ENCODE measurements at regions not wholly inside any gene's neighbourhood (a gene's known extent, or its start where the extent isn't known, plus 50 kb on each side); places are given as distances from the start of the nearest gene placed in this dataset.

DNA sequence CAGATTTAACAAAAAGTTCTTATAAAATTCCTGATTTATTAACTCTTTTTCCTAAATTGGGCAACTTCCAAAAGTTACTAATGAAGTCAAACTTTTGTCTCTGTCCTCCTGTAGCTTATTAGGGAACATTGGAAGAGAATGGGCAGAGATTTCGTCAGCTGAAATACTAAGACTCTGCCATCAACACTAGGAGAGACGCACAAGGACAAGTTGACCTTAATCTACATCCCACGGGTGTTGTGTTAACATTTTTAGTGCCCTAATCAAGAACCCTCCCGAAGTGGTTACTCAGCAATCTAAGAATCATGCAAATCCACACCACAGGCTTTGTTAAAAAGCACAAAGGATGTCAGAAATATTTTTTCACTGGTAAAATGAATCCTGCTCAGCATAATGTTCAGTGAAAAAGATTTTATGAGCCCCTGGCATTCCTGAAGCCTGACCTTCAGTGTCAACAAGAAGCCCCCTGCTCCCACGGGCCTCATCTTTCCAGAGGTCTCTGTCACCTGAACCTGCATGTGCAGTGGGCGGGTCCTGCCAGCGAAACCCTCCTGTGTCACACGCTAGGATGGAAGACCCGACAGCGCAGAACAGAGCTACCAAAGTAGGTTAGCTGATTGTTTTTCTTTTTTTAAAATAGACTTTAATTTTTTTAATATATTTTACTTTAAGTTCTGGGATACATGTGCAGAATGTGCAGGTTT lies 70.6 kb upstream of the AKR1E2 start:
- no peak for DNase-seq
- CTCF ChIA-PET, result no interaction called here
- Mint-ChIP-seq H3K27ac (no peak overlapping the region), H3K9me3 (no peaks in the 10 kb centered on the region), H3K36me3 (ENCODE audit: low read depth) (no peaks in the 10 kb centered on the region), H3K4me3 (no peak overlapping the region), H3K27me3 (ENCODE audit: low read depth) (peaks cover 27% of the 10 kb centered on the region), H3K4me1 (ENCODE audit: low read depth) (no peaks in the 10 kb centered on the region)
- intact Hi-C loops (cut with micrococcal nuclease), result no loop called here

- H3K27me3 Mint-ChIP-seq (ENCODE audit: low read depth), result peaks cover 34% of the 10 kb centered on the region
- no peaks in the 10 kb centered on the region for H3K4me1 Mint-ChIP-seq (ENCODE audit: low read depth)
- H3K9me3 Mint-ChIP-seq, result no peaks in the 10 kb centered on the region
- no peaks in the 10 kb centered on the region for H3K36me3 Mint-ChIP-seq (ENCODE audit: low read depth)
- H3K4me3 Mint-ChIP-seq, result no peak overlapping the region
- no peak overlapping the region for H3K27ac Mint-ChIP-seq
- DNase-seq, result no peak
- CTCF ChIA-PET, result no interaction called here
- intact Hi-C loops (cut with micrococcal nuclease), result no loop called here
Measured at GRCh38 chr10:4754143-4754542, 71.9 kb upstream of the AKR1E2 start.

- H3K4me3 Mint-ChIP-seq, result no peak overlapping the region
- H3K27me3 Mint-ChIP-seq (ENCODE audit: low read depth), result peaks cover 33% of the 10 kb centered on the region
- no peaks in the 10 kb centered on the region for H3K36me3 Mint-ChIP-seq (ENCODE audit: low read depth)
- intact Hi-C loops (cut with micrococcal nuclease), result no loop called here
- CTCF ChIA-PET, result interaction anchor here (1.5 kb wide), 1 partner anchor 94 kb away, joined by 3 read pairs; no protein-coding TSS in a partner anchor
- no peaks in the 10 kb centered on the region for H3K4me1 Mint-ChIP-seq (ENCODE audit: low read depth)
- DNase-seq, result no peak
- no peak overlapping the region for H3K27ac Mint-ChIP-seq
- H3K9me3 Mint-ChIP-seq, result no peaks in the 10 kb centered on the region
Measured at GRCh38 chr10:4751211-4751610, 74.8 kb upstream of the AKR1E2 start.

- CTCF ChIA-PET, result no interaction called here
- Mint-ChIP-seq H3K36me3 (ENCODE audit: low read depth) (no peaks in the 10 kb centered on the region), H3K9me3 (no peaks in the 10 kb centered on the region), H3K27me3 (ENCODE audit: low read depth) (peaks cover 37% of the 10 kb centered on the region), H3K27ac (no peak overlapping the region), H3K4me1 (ENCODE audit: low read depth) (no peaks in the 10 kb centered on the region), H3K4me3 (no peak overlapping the region)
- intact Hi-C loops (cut with micrococcal nuclease), result no loop called here
- no peak for DNase-seq
Measured at GRCh38 chr10:4749271-4749574, 76.8 kb upstream of the AKR1E2 start.

DNA sequence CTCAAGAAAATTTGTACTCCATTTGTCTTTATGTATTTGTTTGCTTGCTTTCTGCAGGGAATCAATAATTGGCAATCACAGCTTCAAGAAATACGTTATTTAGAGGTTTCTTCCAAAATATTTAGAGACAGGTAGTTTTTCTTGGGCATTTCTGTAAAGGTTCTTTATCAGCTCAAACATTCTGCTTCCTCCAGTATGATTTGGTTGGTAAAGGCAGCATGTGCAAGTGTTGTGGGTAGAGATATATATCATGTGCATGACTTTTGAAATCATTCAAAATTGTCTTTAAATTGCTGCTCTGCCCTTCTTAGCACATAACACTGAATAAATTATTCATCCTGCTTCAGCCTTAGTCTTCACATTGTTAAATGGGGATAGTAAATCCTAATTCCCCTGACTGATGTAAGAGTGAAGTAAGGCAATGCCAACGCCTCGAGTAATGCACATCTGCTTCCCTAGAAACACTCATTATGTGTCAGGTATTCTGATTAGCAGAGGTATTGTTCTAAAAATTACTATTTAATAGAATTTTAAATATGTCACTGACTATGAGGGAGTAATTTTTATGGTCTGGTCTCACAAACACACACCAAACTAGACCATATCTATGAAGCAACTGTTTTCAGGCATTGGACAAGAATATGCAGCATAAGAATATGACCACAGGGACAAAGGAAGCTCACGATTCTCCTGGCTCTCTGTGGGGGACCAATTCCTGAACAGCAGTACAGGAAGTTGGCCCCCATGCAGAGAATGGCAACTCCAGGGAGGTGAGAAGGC lies 77.3 kb upstream of the AKR1E2 start:
- Mint-ChIP-seq H3K27ac (no peak overlapping the region), H3K4me3 (no peak overlapping the region), H3K36me3 (ENCODE audit: low read depth) (no peaks in the 10 kb centered on the region)

GRCh38 chr10:4742217-4742616 lies 83.8 kb upstream of the AKR1E2 start:
- CTCF ChIA-PET, result no interaction called here
- intact Hi-C loops (cut with micrococcal nuclease), result no loop called here
- no peak for DNase-seq
- Mint-ChIP-seq H3K36me3 (ENCODE audit: low read depth) (no peaks in the 10 kb centered on the region), H3K27me3 (ENCODE audit: low read depth) (peaks cover 23% of the 10 kb centered on the region), H3K4me3 (no peak overlapping the region), H3K4me1 (ENCODE audit: low read depth) (no peaks in the 10 kb centered on the region), H3K9me3 (no peaks in the 10 kb centered on the region), H3K27ac (no peak overlapping the region)

More for the DNA sequence above, 77.3 kb upstream of the AKR1E2 start:
- no peak for DNase-seq
- no peaks in the 10 kb centered on the region for H3K4me1 Mint-ChIP-seq (ENCODE audit: low read depth)
- intact Hi-C loops (cut with micrococcal nuclease), result no loop called here
- CTCF ChIA-PET, result no interaction called here
- no peaks in the 10 kb centered on the region for H3K9me3 Mint-ChIP-seq
- H3K27me3 Mint-ChIP-seq (ENCODE audit: low read depth), result peaks cover 42% of the 10 kb centered on the region

- no peak overlapping the region for H3K4me3 Mint-ChIP-seq
- H3K4me1 Mint-ChIP-seq (ENCODE audit: low read depth), result no peaks in the 10 kb centered on the region
- H3K9me3 Mint-ChIP-seq, result no peaks in the 10 kb centered on the region
- DNase-seq, result no peak
- no peak overlapping the region for H3K27ac Mint-ChIP-seq
- no peaks in the 10 kb centered on the region for H3K36me3 Mint-ChIP-seq (ENCODE audit: low read depth)
- CTCF ChIA-PET, result interaction anchor here (0.8 to 1.3 kb wide), 2 partner anchors 75 to 84 kb away, joined by 3 read pairs; no protein-coding TSS in a partner anchor
- H3K27me3 Mint-ChIP-seq (ENCODE audit: low read depth), result peaks cover 30% of the 10 kb centered on the region
- intact Hi-C loops (cut with micrococcal nuclease), result no loop called here
Measured at GRCh38 chr10:4740471-4740870, 85.5 kb upstream of the AKR1E2 start.

DNA sequence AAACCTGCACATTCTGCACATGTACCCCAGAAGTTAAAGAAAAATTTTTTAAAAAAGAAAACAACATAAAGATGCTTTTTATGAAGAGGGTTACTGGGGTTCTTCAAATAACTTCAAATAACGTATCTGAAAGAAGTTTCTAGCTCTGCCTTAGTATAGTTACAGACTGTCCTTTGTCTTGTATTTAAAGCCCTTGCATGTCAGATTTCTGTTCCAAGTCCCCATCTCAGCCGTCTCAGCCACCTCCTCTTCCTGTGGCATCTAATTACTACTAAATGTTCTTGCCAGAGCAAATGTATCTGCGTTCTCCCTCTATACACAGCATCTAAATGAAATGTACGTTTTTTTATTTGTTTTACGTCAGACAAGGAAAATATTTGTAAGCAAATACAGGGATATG lies 89.4 kb upstream of the AKR1E2 start:
- no peak overlapping the region for H3K4me3 Mint-ChIP-seq
- intact Hi-C loops (cut with micrococcal nuclease), result no loop called here
- CTCF ChIA-PET, result no interaction called here

GRCh38 chr10:4736183-4736582 lies 89.8 kb upstream of the AKR1E2 start:
- H3K27me3 Mint-ChIP-seq (ENCODE audit: low read depth), result peaks cover 14% of the 10 kb centered on the region
- H3K4me3 Mint-ChIP-seq, result no peak overlapping the region
- CTCF ChIA-PET, result no interaction called here
- DNase-seq, result no peak
- no peaks in the 10 kb centered on the region for H3K36me3 Mint-ChIP-seq (ENCODE audit: low read depth)
- H3K27ac Mint-ChIP-seq, result no peak overlapping the region
- H3K4me1 Mint-ChIP-seq (ENCODE audit: low read depth), result no peaks in the 10 kb centered on the region
- intact Hi-C loops (cut with micrococcal nuclease), result no loop called here
- H3K9me3 Mint-ChIP-seq, result no peaks in the 10 kb centered on the region

More for the DNA sequence above, 89.4 kb upstream of the AKR1E2 start:
- Mint-ChIP-seq H3K27me3 (ENCODE audit: low read depth) (peaks cover 14% of the 10 kb centered on the region), H3K36me3 (ENCODE audit: low read depth) (no peaks in the 10 kb centered on the region), H3K4me1 (ENCODE audit: low read depth) (no peaks in the 10 kb centered on the region), H3K9me3 (no peaks in the 10 kb centered on the region), H3K27ac (no peak overlapping the region)
- no peak for DNase-seq

DNA sequence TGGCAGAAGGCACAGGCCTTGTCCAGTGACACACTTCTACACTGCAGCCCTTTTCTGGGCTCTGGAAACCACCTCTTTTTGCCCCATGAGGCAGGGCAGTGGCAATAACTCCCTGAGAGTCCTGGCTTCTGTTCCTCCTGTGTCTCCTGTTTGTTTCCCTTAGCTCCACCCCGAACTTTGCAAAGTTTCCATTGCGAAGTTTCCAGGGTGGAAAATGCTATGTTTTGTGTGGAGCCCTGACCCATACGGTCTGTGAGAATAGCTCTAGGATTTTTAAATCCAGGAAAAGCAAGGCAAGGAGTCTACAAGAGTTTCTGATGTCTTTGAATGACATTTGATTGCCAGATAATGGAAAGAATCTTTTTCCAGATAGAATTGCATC lies 92.2 kb upstream of the AKR1E2 start:
- Mint-ChIP-seq H3K27me3 (ENCODE audit: low read depth) (peaks cover 14% of the 10 kb centered on the region), H3K4me1 (ENCODE audit: low read depth) (no peaks in the 10 kb centered on the region), H3K27ac (no peak overlapping the region), H3K4me3 (no peak overlapping the region), H3K9me3 (no peaks in the 10 kb centered on the region), H3K36me3 (ENCODE audit: low read depth) (no peaks in the 10 kb centered on the region)
- intact Hi-C loops (cut with micrococcal nuclease), result no loop called here
- CTCF ChIA-PET, result no interaction called here
- DNase-seq, result no peak

DNA sequence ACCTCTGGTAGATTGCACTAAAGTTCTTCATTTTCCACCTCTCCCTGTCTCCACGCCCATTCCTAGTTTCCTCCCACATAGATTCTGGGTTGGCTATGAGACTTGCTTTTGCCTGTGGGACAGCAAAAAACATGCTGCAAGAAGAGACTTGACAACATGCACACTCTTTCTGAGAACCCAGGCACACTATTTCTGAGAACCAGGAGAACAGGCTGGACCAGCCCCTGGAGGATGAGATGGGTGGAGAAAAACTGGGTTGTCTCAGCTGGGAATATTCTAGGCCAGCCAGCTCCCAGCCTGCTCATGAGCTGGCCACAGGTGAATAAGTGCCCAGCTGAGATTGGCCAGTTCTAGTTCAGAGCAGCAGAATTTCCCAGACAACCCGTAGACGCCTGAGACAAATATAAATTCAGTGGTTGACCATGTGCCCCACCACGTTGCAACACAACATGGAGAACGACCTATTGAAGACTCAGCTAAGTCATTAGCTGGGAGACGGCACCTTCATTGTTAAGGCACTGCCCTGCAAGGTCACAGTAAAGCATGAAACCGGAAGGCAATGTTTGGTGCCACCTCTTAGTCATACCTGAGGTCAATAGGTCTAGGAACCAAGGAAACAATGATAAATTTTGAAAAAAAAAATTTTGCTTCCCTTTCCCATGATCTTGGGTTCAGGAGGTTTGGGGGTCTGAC lies 92.7 kb upstream of the AKR1E2 start:
- no peaks in the 10 kb centered on the region for H3K36me3 Mint-ChIP-seq (ENCODE audit: low read depth)
- no peaks in the 10 kb centered on the region for H3K4me1 Mint-ChIP-seq (ENCODE audit: low read depth)
- no peaks in the 10 kb centered on the region for H3K9me3 Mint-ChIP-seq
- CTCF ChIA-PET, result no interaction called here
- no peak overlapping the region for H3K27ac Mint-ChIP-seq
- intact Hi-C loops (cut with micrococcal nuclease), result no loop called here
- DNase-seq, result no peak
- H3K4me3 Mint-ChIP-seq, result no peak overlapping the region
- H3K27me3 Mint-ChIP-seq (ENCODE audit: low read depth), result peaks cover 14% of the 10 kb centered on the region

GRCh38 chr10:4730998-4731397 lies 95.0 kb upstream of the AKR1E2 start:
- intact Hi-C loops (cut with micrococcal nuclease), result no loop called here
- Mint-ChIP-seq H3K36me3 (ENCODE audit: low read depth) (no peaks in the 10 kb centered on the region), H3K9me3 (no peaks in the 10 kb centered on the region), H3K4me1 (ENCODE audit: low read depth) (peaks cover 6% of the 10 kb centered on the region), H3K27me3 (ENCODE audit: low read depth) (peaks cover 6% of the 10 kb centered on the region), H3K4me3 (no peak overlapping the region), H3K27ac (no peak overlapping the region)
- CTCF ChIA-PET, result interaction anchor here (0.6 kb wide), 1 partner anchor 30 kb away, joined by 4 read pairs; no protein-coding TSS in a partner anchor
- DNase-seq, result no peak

Measured in activated naive CD4-positive, alpha-beta T cell treated with anti-CD3 and anti-CD28 coated beads for 36 hours (primary cell).